ENCODE measurements at regions not wholly inside any gene's neighbourhood (a gene's known extent, or its start where the extent isn't known, plus 50 kb on each side); places are given as distances from the start of the nearest gene placed in this dataset.

GRCh38 chr2:107687073-107687472 is 139.6 kb upstream of the RGPD4 start:
- TF ChIP-seq, protein P1, sequence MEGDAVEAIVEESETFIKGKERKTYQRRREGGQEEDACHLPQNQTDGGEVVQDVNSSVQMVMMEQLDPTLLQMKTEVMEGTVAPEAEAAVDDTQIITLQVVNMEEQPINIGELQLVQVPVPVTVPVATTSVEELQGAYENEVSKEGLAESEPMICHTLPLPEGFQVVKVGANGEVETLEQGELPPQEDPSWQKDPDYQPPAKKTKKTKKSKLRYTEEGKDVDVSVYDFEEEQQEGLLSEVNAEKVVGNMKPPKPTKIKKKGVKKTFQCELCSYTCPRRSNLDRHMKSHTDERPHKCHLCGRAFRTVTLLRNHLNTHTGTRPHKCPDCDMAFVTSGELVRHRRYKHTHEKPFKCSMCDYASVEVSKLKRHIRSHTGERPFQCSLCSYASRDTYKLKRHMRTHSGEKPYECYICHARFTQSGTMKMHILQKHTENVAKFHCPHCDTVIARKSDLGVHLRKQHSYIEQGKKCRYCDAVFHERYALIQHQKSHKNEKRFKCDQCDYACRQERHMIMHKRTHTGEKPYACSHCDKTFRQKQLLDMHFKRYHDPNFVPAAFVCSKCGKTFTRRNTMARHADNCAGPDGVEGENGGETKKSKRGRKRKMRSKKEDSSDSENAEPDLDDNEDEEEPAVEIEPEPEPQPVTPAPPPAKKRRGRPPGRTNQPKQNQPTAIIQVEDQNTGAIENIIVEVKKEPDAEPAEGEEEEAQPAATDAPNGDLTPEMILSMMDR (IDR thresholded peaks at IDR 0.05): no peak
- no peak for TF ChIP-seq POLR2A (IDR thresholded peaks at IDR 0.05)
